H9 (cell line): ENCODE measurements at regions not wholly inside any gene's neighbourhood (a gene's known extent, or its start where the extent isn't known, plus 50 kb on each side); places are given as distances from the start of the nearest gene placed in this dataset.

ENCODE experiments used
- DNase-seq: peaks from one replicate; pipeline ENCODE4 v3.0.0-alpha.2; 2017
- H2AFZ ChIP-seq: one replicate; pipeline ENCODE4 v1.6.1; 2013; ENCODE audit warnings: mild to moderate bottlenecking, low read length, control low read depth, moderate library complexity
- H2AK5ac ChIP-seq: 2 replicates; pipeline ENCODE4 v1.6.1; 2013; ENCODE audit warnings: low read length, control low read depth, mixed read lengths; ENCODE audit not compliant: insufficient read length
- H2BK120ac ChIP-seq: one replicate; pipeline ENCODE4 v1.6.1; 2013; ENCODE audit warnings: low read depth, mild to moderate bottlenecking, low read length, control low read depth, inconsistent platforms; ENCODE audit not compliant: poor library complexity, severe bottlenecking
- H2BK12ac ChIP-seq: 2 replicates; pipeline ENCODE4 v1.6.1; 2013; ENCODE audit warnings: low read length, control low read depth, mixed read lengths, low read depth; ENCODE audit not compliant: insufficient read length
- H2BK15ac ChIP-seq: 2 replicates; pipeline ENCODE4 v1.6.1; 2013; ENCODE audit warnings: low read depth, low read length, control low read depth
- H2BK20ac ChIP-seq: one replicate; pipeline ENCODE4 v1.6.1; 2013; ENCODE audit warnings: low read depth, mild to moderate bottlenecking, low read length, control low read depth, inconsistent platforms; ENCODE audit not compliant: poor library complexity, severe bottlenecking
- H2BK5ac ChIP-seq: 2 replicates; pipeline ENCODE4 v1.6.1; 2013; ENCODE audit warnings: low read length, control low read depth, mixed read lengths; ENCODE audit not compliant: insufficient read length
- H3K14ac ChIP-seq: 2 replicates; pipeline ENCODE4 v1.6.1; 2013; ENCODE audit warnings: low read length, control low read depth; ENCODE audit not compliant: insufficient read depth
- H3K18ac ChIP-seq: 2 replicates; pipeline ENCODE4 v1.6.1; 2013; ENCODE audit warnings: low read depth, mild to moderate bottlenecking, mixed read lengths, low read length, control low read depth; ENCODE audit not compliant: insufficient read length
- H3K23ac ChIP-seq: 2 replicates; pipeline ENCODE4 v1.6.1; 2013; ENCODE audit warnings: low read length, control low read depth, mixed read lengths, low read depth; ENCODE audit not compliant: insufficient read length
- H3K23me2 ChIP-seq: 2 replicates; pipeline ENCODE4 v1.6.1; 2013; ENCODE audit warnings: low read depth, mild to moderate bottlenecking, mixed read lengths, low read length, control low read depth; ENCODE audit not compliant: insufficient read length, poor library complexity, severe bottlenecking
- H3K27ac ChIP-seq: 2 replicates; pipeline ENCODE4 v1.5.1; 2013; ENCODE audit warnings: low read length, control low read depth, mixed read lengths, low read depth; ENCODE audit not compliant: insufficient read length
- H3K27me3 ChIP-seq: 2 replicates; pipeline ENCODE4 v1.6.1; 2013; ENCODE audit warnings: low read length, control low read depth, inconsistent platforms; ENCODE audit not compliant: insufficient read depth
- H3K4ac ChIP-seq: 2 replicates; pipeline ENCODE4 v1.6.1; 2013; ENCODE audit warnings: low read depth, mild to moderate bottlenecking, control low read depth, inconsistent platforms, low read length, moderate library complexity
- H3K4me1 ChIP-seq: 2 replicates; pipeline ENCODE4 v1.6.1; 2013; ENCODE audit warnings: low read length, control low read depth, inconsistent platforms; ENCODE audit not compliant: insufficient read depth
- H3K4me2 ChIP-seq: 2 replicates; pipeline ENCODE4 v1.6.1; 2013; ENCODE audit warnings: low read length, control low read depth, mixed read lengths; ENCODE audit not compliant: insufficient read length, insufficient read depth
- H3K56ac ChIP-seq: 2 replicates; pipeline ENCODE4 v1.6.1; 2013; ENCODE audit warnings: low read depth, mild to moderate bottlenecking, mixed read lengths, low read length, control low read depth; ENCODE audit not compliant: insufficient read length
- H3K79me1 ChIP-seq: 2 replicates; pipeline ENCODE4 v1.6.1; 2013; ENCODE audit warnings: low read depth, mild to moderate bottlenecking, moderate library complexity, low read length, control low read depth, inconsistent platforms; ENCODE audit not compliant: insufficient read depth, poor library complexity, severe bottlenecking
- H3K79me2 ChIP-seq: 2 replicates; pipeline ENCODE4 v1.6.1; 2013; ENCODE audit warnings: low read length, control low read depth, inconsistent platforms; ENCODE audit not compliant: insufficient read depth
- H3K9ac ChIP-seq: 2 replicates; pipeline ENCODE4 v1.6.1; 2013; ENCODE audit warnings: low read length, control low read depth, mixed read lengths; ENCODE audit not compliant: insufficient read length; ENCODE audit errors: extremely low read depth
- H3K9me3 ChIP-seq: one replicate; pipeline ENCODE4 v1.6.1; 2013; ENCODE audit warnings: low read depth, low read length, inconsistent platforms; ENCODE audit not compliant: control insufficient read depth
- H3T11ph ChIP-seq: one replicate; pipeline ENCODE4 v1.6.1; 2013; ENCODE audit warnings: mild to moderate bottlenecking, low read length, control low read depth, inconsistent platforms
- H4K20me1 ChIP-seq: one replicate; pipeline ENCODE4 v1.6.1; 2013; ENCODE audit not compliant: control insufficient read depth, insufficient read length, insufficient read depth
- H4K5ac ChIP-seq: 2 replicates; pipeline ENCODE4 v1.6.1; 2013; ENCODE audit warnings: low read depth, mild to moderate bottlenecking, mixed read lengths, low read length, control low read depth; ENCODE audit not compliant: insufficient read length
- H4K8ac ChIP-seq: replicated peaks from 2 replicates; pipeline ENCODE4 v1.6.1; 2013; ENCODE audit warnings: low read length, control low read depth, mixed read lengths, low read depth; ENCODE audit not compliant: insufficient read length
- H4K91ac ChIP-seq: 2 replicates; pipeline ENCODE4 v1.6.1; 2013; ENCODE audit warnings: low read depth, mild to moderate bottlenecking, moderate library complexity, mixed read lengths, low read length, control low read depth; ENCODE audit not compliant: insufficient read length
- H3K27ac Mint-ChIP-seq, 3 experiments: 2 replicates in 2 of 3; 3 replicates in 1 of 3; pipeline ENCODE4 v1.8.0; 2020 to 2021; ENCODE audit warnings: mixed read lengths in 3 of 3, mild to moderate bottlenecking in 1 of 3, moderate library complexity in 1 of 3
- H3K27me3 Mint-ChIP-seq: 2 replicates; pipeline ENCODE4 v1.8.0; 2021; ENCODE audit warnings: low read depth, mild to moderate bottlenecking, moderate library complexity, mixed read lengths
- H3K36me3 Mint-ChIP-seq, 3 experiments: 2 replicates in 2 of 3; 3 replicates in 1 of 3; pipeline ENCODE4 v1.8.0; 2020 to 2021; ENCODE audit warnings: low read depth in 3 of 3, mixed read lengths in 3 of 3; ENCODE audit not compliant: insufficient read depth in 1 of 3
- H3K4me1 Mint-ChIP-seq, 2 experiments: 2 replicates each; pipeline ENCODE4 v1.8.0; 2020; ENCODE audit warnings: mixed read lengths in 2 of 2
- H3K4me3 Mint-ChIP-seq, 2 experiments: 2 replicates in 1 of 2; 3 replicates in 1 of 2; pipeline ENCODE4 v1.8.0; 2020 to 2021; ENCODE audit warnings: mild to moderate bottlenecking in 2 of 2, mixed read lengths in 2 of 2, moderate library complexity in 1 of 2
- H3K9me3 Mint-ChIP-seq, 2 experiments: 2 replicates in 1 of 2; 3 replicates in 1 of 2; pipeline ENCODE4 v1.8.0; 2020; ENCODE audit warnings: mild to moderate bottlenecking in 2 of 2, mixed read lengths in 2 of 2, moderate library complexity in 1 of 2
- TF ChIP-seq, protein P1 (sequence below): fragments of 200-600 bp; sonication (generic); conservative IDR thresholded peaks from 3 replicates; pipeline ENCODE4 v1.8.0; 2021; ENCODE audit warnings: antibody characterized with exemption, mild to moderate bottlenecking

DNA sequence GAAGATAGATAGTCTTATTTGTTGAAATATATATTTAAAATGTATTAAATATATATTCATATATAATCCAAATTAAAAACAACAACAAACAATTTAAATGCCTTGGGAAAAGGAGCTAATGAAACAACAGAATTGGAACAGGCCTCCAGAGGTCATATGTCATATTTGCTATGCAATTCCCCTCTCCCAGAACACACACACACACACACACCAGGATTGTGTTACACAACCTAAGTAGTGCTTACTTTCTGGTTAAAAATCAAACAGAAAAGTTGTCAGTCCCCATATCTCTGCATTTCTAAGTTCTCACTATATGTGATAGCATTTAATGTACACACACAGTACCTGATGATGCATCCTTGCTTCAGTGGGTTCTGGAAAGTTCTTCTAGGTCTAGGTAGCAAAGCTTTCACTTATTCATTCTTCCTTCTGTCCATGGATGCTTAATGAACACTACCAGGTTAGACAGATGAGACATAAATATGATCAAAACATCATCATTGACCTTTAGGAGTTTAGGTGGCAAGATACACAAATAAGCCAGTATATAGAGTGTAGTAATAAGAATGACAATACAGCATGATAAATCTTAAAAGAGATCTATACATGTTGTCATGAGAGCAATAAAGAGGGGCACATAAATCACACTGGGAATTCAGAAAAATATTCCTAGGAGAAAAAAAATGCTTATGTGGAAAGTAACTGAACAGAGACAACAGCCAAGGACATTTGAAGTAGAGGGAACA is 662.8 kb downstream of the PTPRC start:
- no peak overlapping the region for H2BK5ac ChIP-seq
- no peak overlapping the region for H3K9ac ChIP-seq
- H3K9me3 Mint-ChIP-seq: no peaks in the 10 kb centered on the region
- H3K14ac ChIP-seq: no peak overlapping the region
- H2BK15ac ChIP-seq: no peak overlapping the region
- no peak overlapping the region for H3K18ac ChIP-seq
- no peaks in the 10 kb centered on the region for H3K23me2 ChIP-seq
- H2AFZ ChIP-seq: no peak overlapping the region
- H2BK12ac ChIP-seq: no peak overlapping the region
- TF ChIP-seq, protein P1, sequence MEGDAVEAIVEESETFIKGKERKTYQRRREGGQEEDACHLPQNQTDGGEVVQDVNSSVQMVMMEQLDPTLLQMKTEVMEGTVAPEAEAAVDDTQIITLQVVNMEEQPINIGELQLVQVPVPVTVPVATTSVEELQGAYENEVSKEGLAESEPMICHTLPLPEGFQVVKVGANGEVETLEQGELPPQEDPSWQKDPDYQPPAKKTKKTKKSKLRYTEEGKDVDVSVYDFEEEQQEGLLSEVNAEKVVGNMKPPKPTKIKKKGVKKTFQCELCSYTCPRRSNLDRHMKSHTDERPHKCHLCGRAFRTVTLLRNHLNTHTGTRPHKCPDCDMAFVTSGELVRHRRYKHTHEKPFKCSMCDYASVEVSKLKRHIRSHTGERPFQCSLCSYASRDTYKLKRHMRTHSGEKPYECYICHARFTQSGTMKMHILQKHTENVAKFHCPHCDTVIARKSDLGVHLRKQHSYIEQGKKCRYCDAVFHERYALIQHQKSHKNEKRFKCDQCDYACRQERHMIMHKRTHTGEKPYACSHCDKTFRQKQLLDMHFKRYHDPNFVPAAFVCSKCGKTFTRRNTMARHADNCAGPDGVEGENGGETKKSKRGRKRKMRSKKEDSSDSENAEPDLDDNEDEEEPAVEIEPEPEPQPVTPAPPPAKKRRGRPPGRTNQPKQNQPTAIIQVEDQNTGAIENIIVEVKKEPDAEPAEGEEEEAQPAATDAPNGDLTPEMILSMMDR: no peak
- H3K27me3 ChIP-seq: no peaks in the 10 kb centered on the region
- DNase-seq: no peak
- H3T11ph ChIP-seq: no peak overlapping the region
- no peaks in the 10 kb centered on the region for H3K36me3 Mint-ChIP-seq
- no peak overlapping the region for H3K4me2 ChIP-seq
- H3K4me1 Mint-ChIP-seq: peaks cover 10 to 13% of the 10 kb centered on the region in 2 experiments
- no peak overlapping the region for H2AK5ac ChIP-seq
- no peaks in the 10 kb centered on the region for H3K9me3 ChIP-seq
- no peaks in the 10 kb centered on the region for H3K79me2 ChIP-seq
- H3K27me3 Mint-ChIP-seq: no peaks in the 10 kb centered on the region
- no peak overlapping the region for H4K91ac ChIP-seq
- no peak overlapping the region for H3K4ac ChIP-seq
- H2BK20ac ChIP-seq: no peak overlapping the region
- no peaks in the 10 kb centered on the region for H3K79me1 ChIP-seq
- H3K4me3 Mint-ChIP-seq: no peak overlapping the region
- no peak overlapping the region for H4K8ac ChIP-seq
- H4K5ac ChIP-seq: no peak overlapping the region
- peaks cover 3% of the 10 kb centered on the region for H3K4me1 ChIP-seq
- no peak overlapping the region for H3K27ac Mint-ChIP-seq
- H3K56ac ChIP-seq: no peak overlapping the region
- no peaks in the 10 kb centered on the region for H4K20me1 ChIP-seq
- H3K23ac ChIP-seq: no peak overlapping the region
- H3K27ac ChIP-seq: no peak overlapping the region
- no peak overlapping the region for H2BK120ac ChIP-seq
